ENCODE measurements at regions not wholly inside any gene's neighbourhood (a gene's known extent, or its start where the extent isn't known, plus 50 kb on each side); places are given as distances from the start of the nearest gene placed in this dataset.

DNA sequence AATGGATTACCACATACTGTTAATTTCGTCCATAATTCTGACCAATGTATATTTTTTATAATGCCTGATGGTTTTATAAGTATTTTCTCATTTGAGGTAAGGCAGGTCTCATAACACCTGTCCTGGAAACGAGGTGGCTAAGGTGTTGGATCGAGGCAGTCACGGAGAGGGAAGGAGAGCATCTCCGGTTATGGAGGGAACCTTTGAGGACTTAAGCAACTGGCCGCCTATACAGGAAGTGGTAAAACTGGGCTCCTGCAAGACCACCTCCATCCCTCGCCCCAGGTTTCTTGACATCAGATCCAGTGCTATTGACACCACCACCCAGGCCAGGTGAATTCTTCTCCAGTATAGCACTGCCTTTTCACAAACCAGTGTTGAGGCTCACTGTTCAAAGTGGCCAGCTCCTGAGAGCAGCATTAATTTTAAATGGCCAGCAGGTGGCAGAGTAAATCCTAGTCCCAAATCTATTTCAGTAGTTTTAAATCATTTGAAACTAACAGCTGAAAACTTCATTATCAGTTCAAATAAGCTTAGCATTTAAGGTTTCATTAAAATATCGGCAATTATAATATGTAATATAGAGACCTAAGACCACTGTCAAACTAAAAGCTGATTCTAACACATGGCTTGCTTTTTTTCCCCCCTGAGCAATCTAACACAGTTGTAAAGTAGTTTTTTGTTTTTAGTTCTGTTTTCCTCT, 100.8 kb downstream of the PPM1A start:
- DNase-seq, result peak; percentile 55

DNA sequence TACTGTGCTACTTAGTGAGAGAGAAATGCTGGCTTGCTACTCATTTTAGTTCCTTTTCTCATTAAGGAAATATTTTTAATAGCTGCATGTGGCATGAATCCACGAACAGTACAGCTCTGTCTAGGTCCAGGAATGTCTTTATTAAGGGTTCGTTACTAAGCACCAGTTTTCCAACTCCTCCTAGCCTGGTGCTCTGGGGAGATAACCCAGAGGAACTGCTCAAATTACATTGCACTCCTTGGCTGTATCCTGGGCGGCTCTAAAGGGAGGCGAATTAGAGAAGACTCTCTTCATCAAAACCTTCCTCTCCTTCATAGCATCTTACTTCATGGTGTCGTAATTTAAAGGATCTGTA, 101.3 kb downstream of the PPM1A start:
- DNase-seq, result peak; percentile 31

- DNase-seq, result no peak
These were observed 104.4 kb downstream of the PPM1A start for GRCh38 chr14:60353420-60353819.

DNA sequence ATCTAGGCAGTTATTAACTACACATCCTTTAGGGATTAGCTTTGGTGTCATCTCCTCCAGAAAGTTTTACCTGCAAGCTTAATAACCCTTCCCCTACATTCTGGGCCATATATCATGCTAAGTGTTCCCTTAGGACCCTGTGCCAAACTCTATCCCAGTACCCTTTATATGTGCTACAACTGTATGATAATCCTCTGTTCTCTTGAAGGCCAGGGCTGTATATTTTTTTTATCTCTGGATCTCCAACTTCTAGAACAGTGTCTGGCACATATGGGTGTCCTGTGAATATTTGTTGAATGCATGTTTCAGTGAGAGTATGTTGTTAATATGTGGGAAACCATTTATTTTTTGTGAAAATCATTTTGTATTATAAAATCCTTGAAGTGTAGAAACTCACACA, 106.7 kb downstream of the PPM1A start:
- DNase-seq, result no peak

DNA sequence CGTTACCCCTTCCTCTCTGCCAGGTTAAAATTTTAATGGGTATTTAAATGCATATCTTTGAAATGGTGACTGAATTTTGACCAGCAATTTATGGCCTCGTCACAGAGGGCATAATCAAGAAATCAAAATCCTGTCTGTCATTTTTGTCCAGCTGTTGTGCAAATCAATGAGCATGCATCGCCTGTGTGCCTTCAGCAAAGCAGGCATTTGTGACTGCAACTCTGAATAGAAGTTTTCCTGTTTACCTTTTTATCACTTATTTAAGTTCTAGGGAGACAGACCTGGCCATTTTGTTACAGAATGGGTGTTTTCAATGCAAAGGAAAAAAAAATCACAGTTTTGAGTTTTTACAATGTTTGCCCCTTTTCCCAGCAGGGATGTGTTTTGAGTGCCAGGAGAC, 107.4 kb downstream of the PPM1A start:
- DNase-seq, result no peak

GRCh38 chr14:60356906-60357550, 108.0 kb downstream of the PPM1A start:
- no peak for DNase-seq

- no peak for DNase-seq
These were observed 108.6 kb downstream of the PPM1A start for GRCh38 chr14:60357551-60358149.

DNA sequence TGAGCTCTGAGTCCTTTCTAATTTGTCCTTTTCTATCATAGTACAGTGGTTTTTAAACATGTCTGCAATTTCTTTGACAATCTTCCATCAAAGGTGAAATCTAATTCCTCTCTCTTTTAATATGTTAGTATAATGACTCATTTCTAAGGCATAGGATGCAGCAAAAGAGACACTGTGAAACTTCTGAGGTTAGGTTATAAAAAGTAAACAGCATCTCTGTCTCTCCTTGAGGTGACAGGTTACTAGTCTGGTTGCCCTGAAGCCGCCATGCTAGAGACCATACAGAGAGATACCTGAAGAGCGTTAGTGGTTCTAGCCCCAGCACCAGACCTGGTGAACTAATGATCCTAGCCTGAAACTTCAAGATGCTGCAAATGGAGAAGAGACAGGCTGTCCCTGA, 114.3 kb downstream of the PPM1A start:
- DNase-seq, result no peak

DNA sequence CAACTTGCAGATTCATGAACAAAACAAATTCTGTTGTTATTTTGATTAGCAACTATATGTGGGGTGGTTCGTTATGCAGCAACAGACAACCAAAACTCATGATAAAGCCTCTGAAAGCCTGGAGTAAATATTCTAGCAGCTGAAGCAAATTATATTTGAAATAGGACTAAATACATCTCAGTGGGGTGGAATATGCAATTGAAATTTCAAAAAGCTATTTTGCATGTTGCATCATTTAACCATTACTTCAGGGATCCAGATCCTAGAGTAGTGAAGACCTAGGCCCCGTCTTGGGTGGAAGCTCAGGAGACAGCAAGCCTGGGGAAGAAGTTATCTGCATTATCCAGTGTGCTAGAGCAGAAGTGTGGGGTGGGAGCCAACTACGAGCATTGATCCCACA, 114.7 kb downstream of the PPM1A start:
- no peak for DNase-seq

DNA sequence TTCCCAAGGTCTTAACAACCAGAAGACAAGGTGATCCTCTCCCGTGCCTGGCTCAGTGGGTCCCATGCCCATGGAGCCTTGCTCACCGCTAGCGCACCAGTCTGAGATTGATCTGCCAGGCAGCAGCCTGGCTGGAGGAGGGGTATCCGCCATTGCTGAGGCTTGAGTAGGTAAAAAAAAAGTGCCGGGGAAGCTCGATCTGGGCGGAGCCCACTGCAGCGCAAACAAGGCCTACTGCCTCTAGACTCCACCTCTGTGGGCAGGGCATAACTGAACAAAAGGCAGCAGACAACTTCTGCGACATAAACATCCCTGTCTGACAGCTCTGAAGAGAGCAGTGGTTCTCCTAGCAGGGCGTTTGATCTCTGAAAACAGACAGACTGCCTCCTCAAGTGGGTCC, 104.0 kb downstream of the C14orf39 start:
- no peak for DNase-seq
